HFF-Myc (cell line): ENCODE measurements at regions not wholly inside any gene's neighbourhood (a gene's known extent, or its start where the extent isn't known, plus 50 kb on each side); places are given as distances from the start of the nearest gene placed in this dataset.

ENCODE experiments used
- DNase-seq: peaks from one replicate; pipeline ENCODE4 v3.0.0-alpha.2; 2011; ENCODE audit warnings: low read depth; ENCODE audit errors: extremely low read depth
- H3K4me3 ChIP-seq: replicated peaks from 2 replicates; pipeline ENCODE4 v1.5.1; 2011; ENCODE audit warnings: low read depth, mild to moderate bottlenecking, control low read depth, low read length
- TF ChIP-seq, protein P1 (sequence below): IDR thresholded peaks from 2 replicates; pipeline ENCODE4 v1.5.1; 2012; ENCODE audit warnings: mild to moderate bottlenecking, low read depth, low read length, control low read depth; ENCODE audit errors: missing control alignments

DNA sequence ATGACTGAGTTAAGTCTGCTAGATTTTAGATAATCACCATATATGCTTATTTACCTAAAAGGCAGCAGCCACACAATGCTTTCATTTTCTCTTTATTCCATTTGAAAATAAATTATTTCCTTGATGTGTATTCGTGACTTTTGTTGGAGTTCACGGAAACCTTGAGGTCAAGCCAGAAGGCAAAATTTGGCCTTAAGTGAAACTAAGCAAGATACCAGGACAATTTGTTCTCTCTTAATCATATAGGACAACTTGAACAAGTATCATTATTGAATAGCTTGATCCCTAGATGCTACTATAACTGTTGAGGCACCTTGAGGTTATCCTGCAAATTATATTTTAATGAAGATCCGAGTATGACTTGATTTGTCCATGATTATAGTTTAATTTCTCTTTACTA is 429.2 kb upstream of the DACH1 start:
- TF ChIP-seq, protein P1, sequence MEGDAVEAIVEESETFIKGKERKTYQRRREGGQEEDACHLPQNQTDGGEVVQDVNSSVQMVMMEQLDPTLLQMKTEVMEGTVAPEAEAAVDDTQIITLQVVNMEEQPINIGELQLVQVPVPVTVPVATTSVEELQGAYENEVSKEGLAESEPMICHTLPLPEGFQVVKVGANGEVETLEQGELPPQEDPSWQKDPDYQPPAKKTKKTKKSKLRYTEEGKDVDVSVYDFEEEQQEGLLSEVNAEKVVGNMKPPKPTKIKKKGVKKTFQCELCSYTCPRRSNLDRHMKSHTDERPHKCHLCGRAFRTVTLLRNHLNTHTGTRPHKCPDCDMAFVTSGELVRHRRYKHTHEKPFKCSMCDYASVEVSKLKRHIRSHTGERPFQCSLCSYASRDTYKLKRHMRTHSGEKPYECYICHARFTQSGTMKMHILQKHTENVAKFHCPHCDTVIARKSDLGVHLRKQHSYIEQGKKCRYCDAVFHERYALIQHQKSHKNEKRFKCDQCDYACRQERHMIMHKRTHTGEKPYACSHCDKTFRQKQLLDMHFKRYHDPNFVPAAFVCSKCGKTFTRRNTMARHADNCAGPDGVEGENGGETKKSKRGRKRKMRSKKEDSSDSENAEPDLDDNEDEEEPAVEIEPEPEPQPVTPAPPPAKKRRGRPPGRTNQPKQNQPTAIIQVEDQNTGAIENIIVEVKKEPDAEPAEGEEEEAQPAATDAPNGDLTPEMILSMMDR = no peak
- no peak overlapping the region for H3K4me3 ChIP-seq
- DNase-seq = no peak

DNA sequence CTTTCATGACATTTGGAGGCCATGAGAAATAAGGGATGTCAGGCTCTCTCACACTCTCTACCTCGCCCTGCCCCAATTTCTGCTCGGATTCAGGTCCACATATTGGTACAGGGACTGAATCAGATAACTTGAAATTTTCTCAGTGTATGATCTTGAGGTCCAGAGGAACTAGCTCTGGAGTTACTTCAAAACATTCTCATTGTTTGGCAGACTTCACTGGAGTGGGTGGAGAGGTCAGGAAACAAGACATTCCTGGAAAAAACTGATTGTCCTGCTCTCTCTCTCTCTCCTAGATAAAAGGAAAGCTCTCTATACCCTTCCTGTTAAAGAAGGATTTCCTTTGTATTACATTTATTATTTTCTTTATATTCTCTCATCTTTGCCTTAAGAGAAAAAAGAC is 428.1 kb upstream of the DACH1 start:
- no peak overlapping the region for H3K4me3 ChIP-seq
- DNase-seq = no peak
- TF ChIP-seq, protein P1 = no peak

DNA sequence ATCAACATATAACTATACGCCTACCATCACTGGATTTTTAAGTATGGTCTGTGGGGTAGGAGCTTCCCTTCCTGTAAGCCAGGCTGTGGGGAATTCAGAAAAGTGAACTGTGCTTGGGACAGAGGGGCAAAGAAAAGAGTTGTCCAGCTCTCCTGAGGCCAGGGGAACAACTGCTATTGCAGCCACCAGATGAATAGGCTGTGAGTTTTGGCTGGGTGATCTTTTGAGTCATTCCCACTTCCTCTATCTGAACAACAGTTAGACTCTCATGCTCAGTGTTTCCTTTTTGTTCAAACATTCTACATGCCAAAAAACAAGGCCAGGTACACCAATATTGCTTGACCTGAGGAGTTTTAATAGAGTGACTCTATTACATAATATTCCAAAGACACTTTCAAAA is 426.2 kb upstream of the DACH1 start:
- DNase-seq = no peak
- TF ChIP-seq, protein P1 = no peak
- H3K4me3 ChIP-seq = no peak overlapping the region

DNA sequence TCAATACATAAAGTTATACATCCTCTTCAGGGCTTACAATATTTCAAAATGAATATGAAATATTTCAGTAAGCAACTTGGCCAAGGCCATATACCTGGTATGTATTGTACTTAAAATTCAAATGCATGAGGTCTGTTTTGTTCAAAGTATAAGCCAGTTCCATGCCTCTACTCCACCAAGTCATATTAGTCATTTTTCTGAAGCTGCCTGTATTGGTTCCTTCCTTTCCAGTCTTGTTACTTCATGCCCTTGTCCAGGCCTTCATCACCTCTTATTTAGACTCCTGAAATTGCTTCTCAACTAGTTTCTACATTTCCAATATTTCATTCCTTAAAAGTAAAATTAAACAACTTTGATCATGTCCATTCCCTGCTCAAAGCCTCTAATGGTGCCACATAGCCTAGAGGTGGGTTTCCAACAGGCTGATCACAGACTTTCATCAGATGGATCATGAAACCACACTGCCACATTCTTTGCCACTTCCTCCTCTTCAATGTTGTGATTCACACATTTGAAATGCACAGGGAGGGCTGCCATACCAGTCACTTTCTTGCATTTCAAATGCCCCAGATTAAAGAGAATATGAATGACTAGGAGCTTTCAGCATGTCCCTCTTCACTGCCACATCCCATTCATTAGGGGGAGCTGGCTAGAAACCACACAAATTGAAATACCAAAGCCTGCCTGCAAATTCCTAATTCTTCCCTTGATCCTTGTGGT is 424.1 kb upstream of the DACH1 start:
- DNase-seq = no peak
- TF ChIP-seq, protein P1 = no peak
- no peak overlapping the region for H3K4me3 ChIP-seq

DNA sequence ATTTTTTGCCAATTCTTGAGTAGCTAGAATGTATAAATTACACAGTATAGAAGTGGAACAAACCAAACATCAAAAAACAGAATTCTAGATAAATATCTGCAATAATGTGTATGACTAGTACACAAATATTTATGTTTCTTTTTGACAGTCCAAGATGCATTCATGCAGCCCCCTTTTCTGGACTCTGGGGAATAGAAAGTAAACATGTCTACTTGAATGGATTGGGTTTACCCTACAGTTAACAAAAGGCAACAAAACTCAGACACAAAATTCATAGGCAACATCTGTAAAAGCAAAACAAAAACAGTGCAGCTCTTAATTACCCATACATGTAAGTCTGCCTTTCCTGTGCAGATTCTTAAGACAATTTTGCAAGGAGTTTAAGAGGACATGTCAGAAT is 419.4 kb upstream of the DACH1 start:
- no peak for DNase-seq
- TF ChIP-seq, protein P1 = no peak
- H3K4me3 ChIP-seq = no peak overlapping the region

DNA sequence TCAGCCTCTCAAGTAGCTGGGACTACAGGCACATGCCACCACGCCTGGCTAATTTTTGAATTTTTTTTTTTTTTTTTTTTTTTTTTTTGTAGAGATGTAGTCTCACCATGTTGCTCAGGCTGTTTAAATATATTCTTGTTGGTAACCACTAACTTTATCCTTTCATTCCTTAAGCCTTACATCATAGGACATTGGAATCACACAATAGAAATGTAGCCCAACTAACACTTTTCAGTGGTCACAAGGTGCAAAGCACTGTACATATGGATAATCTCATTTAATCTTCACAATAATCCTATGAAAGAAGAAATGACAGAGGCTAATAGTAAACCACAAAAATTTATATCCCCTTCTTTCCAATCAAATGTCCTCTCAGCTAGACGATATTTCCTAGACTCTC is 417.8 kb upstream of the DACH1 start:
- no peak for DNase-seq
- H3K4me3 ChIP-seq = no peak overlapping the region
- TF ChIP-seq, protein P1 = no peak

DNA sequence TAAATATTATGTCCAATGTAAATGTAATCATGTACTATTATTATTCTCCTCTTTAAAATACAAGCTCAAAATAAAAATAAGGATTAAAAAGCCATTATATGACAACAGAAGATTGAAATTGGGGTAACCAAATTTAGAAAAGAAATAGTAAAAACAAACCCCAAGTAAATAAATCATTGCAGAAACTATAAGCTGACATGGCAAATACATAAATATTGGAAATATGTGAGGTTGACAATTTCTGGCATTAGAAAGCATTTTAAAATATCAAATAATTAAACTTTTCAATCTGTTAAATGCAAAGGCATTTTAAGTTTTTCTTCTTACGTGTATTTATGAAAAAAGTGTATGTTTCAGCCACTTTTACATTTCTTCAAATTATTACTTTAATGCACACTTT is 394.7 kb upstream of the DACH1 start:
- no peak for DNase-seq
- no peak overlapping the region for H3K4me3 ChIP-seq
- TF ChIP-seq, protein P1 = no peak
